ENCODE measurements at regions not wholly inside any gene's neighbourhood (a gene's known extent, or its start where the extent isn't known, plus 50 kb on each side); places are given as distances from the start of the nearest gene placed in this dataset.
A peak's percentile ranks its signal among the peaks of the same experiment; 100 is the strongest.

- no peak for TF ChIP-seq POLR2A (IDR thresholded peaks at IDR 0.05)
- TF ChIP-seq, protein P1, sequence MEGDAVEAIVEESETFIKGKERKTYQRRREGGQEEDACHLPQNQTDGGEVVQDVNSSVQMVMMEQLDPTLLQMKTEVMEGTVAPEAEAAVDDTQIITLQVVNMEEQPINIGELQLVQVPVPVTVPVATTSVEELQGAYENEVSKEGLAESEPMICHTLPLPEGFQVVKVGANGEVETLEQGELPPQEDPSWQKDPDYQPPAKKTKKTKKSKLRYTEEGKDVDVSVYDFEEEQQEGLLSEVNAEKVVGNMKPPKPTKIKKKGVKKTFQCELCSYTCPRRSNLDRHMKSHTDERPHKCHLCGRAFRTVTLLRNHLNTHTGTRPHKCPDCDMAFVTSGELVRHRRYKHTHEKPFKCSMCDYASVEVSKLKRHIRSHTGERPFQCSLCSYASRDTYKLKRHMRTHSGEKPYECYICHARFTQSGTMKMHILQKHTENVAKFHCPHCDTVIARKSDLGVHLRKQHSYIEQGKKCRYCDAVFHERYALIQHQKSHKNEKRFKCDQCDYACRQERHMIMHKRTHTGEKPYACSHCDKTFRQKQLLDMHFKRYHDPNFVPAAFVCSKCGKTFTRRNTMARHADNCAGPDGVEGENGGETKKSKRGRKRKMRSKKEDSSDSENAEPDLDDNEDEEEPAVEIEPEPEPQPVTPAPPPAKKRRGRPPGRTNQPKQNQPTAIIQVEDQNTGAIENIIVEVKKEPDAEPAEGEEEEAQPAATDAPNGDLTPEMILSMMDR (IDR thresholded peaks at IDR 0.05): no peak
- no peak overlapping the region for H3K27ac ChIP-seq
- no peak overlapping the region for H3K4me3 ChIP-seq
- H3K27me3 ChIP-seq: no peaks in the 10 kb centered on the region
- intact Hi-C loops (cut with DNase I; ENCODE audit: low total_unique reads): no loop called here
- no peak for DNase-seq
- peaks cover 0 to 3% of the 10 kb centered on the region in 2 donors for H3K4me1 ChIP-seq
- H3K9me3 ChIP-seq: peaks cover 0 to 4% of the 10 kb centered on the region in 2 donors
- H3K36me3 ChIP-seq: no peaks in the 10 kb centered on the region
Measured at GRCh38 chr5:67699560-67699959, 503.0 kb upstream of the CD180 start.

GRCh38 chr5:67696446-67696845 is 499.8 kb upstream of the CD180 start:
- intact Hi-C loops (cut with DNase I; ENCODE audit: low total_unique reads): no loop called here
- H3K27ac ChIP-seq: peak overlapping the region in 1 of 2 donors; percentile 31
- TF ChIP-seq, protein P1 (IDR thresholded peaks at IDR 0.05): no peak
- TF ChIP-seq POLR2A (IDR thresholded peaks at IDR 0.05): no peak
- no peaks in the 10 kb centered on the region for H3K27me3 ChIP-seq
- no peak for DNase-seq
- no peaks in the 10 kb centered on the region for H3K9me3 ChIP-seq
- no peaks in the 10 kb centered on the region for H3K36me3 ChIP-seq
- H3K4me1 ChIP-seq: peaks cover 0 to 3% of the 10 kb centered on the region in 2 donors
- no peak overlapping the region for H3K4me3 ChIP-seq

- no peaks in the 10 kb centered on the region for H3K27me3 ChIP-seq
- H3K4me3 ChIP-seq: no peak overlapping the region
- H3K9me3 ChIP-seq: no peaks in the 10 kb centered on the region
- peaks cover 0 to 3% of the 10 kb centered on the region in 2 donors for H3K4me1 ChIP-seq
- H3K27ac ChIP-seq: peak overlapping the region; percentile 78 to 83
- H3K36me3 ChIP-seq: no peaks in the 10 kb centered on the region
- no peak for TF ChIP-seq POLR2A (IDR thresholded peaks at IDR 0.05)
- TF ChIP-seq, protein P1 (IDR thresholded peaks at IDR 0.05): no peak
- intact Hi-C loops (cut with DNase I; ENCODE audit: low total_unique reads): no loop called here
- no peak for DNase-seq
Measured at GRCh38 chr5:67695369-67695768, 498.8 kb upstream of the CD180 start.

DNA sequence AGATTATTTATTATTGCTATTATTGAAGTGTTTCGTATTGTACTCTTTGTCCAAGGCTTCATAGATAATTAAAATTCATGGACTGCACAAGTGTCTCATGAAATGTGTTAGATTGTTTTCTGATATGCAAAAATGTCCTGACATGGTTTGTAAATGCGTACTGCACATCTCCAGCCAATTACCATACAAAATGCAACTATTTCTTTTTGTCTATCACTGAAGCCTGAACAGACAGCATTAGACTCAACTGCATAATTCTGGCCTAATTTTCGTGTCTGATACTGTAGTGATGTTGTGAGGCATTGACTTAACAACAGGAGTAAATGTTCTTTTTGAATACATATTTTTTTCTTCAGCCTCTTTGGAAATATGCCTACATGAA is 498.2 kb upstream of the CD180 start:
- TF ChIP-seq POLR2A (IDR thresholded peaks at IDR 0.05): no peak
- TF ChIP-seq, protein P1 (IDR thresholded peaks at IDR 0.05): no peak
- Histone ChIP-seq H3K4me3 (no peak overlapping the region), H3K9me3 (no peaks in the 10 kb centered on the region), H3K36me3 (no peaks in the 10 kb centered on the region), H3K4me1 (peaks cover 0 to 3% of the 10 kb centered on the region in 2 donors), H3K27ac (peak overlapping the region; percentile 78 to 83), H3K27me3 (no peaks in the 10 kb centered on the region)
- DNase-seq: no peak
- intact Hi-C loops (cut with DNase I; ENCODE audit: low total_unique reads): no loop called here

GRCh38 chr5:67693956-67694809 is 497.6 kb upstream of the CD180 start:
- Histone ChIP-seq H3K27me3 (no peaks in the 10 kb centered on the region), H3K4me1 (peaks cover 0 to 3% of the 10 kb centered on the region in 2 donors), H3K9me3 (no peaks in the 10 kb centered on the region), H3K36me3 (no peaks in the 10 kb centered on the region), H3K4me3 (no peak overlapping the region), H3K27ac (peak overlapping the region; percentile 78 to 83)
- peak; percentile 86 to 93 for DNase-seq
- TF ChIP-seq POLR2A (IDR thresholded peaks at IDR 0.05): no peak
- TF ChIP-seq, protein P1 (IDR thresholded peaks at IDR 0.05): no peak
- intact Hi-C loops (cut with DNase I; ENCODE audit: low total_unique reads): no loop called here

Data from uterus (tissue), 3 donors.